SK-N-SH treated with all-trans-retinoic acid at 6 μM for 48 hours (cell line): ENCODE measurements at regions not wholly inside any gene's neighbourhood (a gene's known extent, or its start where the extent isn't known, plus 50 kb on each side); places are given as distances from the start of the nearest gene placed in this dataset.

Source experiments
- GLIS3 ChIP-seq: fragments of 250-450 bp; sonication (Bioruptor Pico); IDR thresholded peaks from 2 replicates; pipeline ENCODE4 v1.5.0; 2020; ENCODE audit warnings: mild to moderate bottlenecking, moderate library complexity
- ZFP30 ChIP-seq: fragments of 450-650 bp; formaldehyde crosslinking; IDR thresholded peaks from 2 replicates; pipeline ENCODE4 v1.5.0; 2022; ENCODE audit warnings: mild to moderate bottlenecking, moderate library complexity

GRCh38 chr4:171601091-171601490 lies 212.1 kb upstream of the GALNTL6 start:
- TF ChIP-seq ZFP30 = no peak
- TF ChIP-seq GLIS3 = no peak
